Naive thymus-derived CD4-positive, alpha-beta T cell (primary cell): ENCODE measurements at regions not wholly inside any gene's neighbourhood (a gene's known extent, or its start where the extent isn't known, plus 50 kb on each side); places are given as distances from the start of the nearest gene placed in this dataset.

Experiments
- ATAC-seq: fragments of 150-1000 bp; cut with Tn5 transposase; 2 replicates; pipeline ENCODE4 v1.10.0; 2021; ENCODE audit warnings: mild to moderate bottlenecking, moderate library complexity
- CTCF ChIA-PET: fragments of 350-600 bp; sonication (Branson Sonifier 250); formaldehyde crosslinking; loops from one replicate; lab custom pipeline; 2021; ENCODE audit warnings: antibody characterized with exemption; lab: Charles Lee
- POLR2A ChIA-PET: fragments of 350-600 bp; sonication (Branson Sonifier 250); formaldehyde crosslinking; loops from one replicate; lab custom pipeline; 2021; ENCODE audit warnings: antibody characterized with exemption, inconsistent platforms; lab: Charles Lee
- DNase-seq, 9 donors: peaks; one replicate each; pipeline versions ENCODE4 v3.0.0 to v3.0.0-alpha.2; 2020 to 2022; ENCODE audit warnings: mixed read lengths in 1 of 9
- H3K27ac ChIP-seq: one replicate; pipeline ENCODE4 v1.7.0; 2013; ENCODE audit warnings: mild to moderate bottlenecking, low read depth, low read length, moderate library complexity
- H3K27me3 ChIP-seq, 2 donors: one replicate each; pipeline ENCODE4 v1.7.0; 2013; ENCODE audit warnings: low read length in 2 of 2, mild to moderate bottlenecking in 2 of 2, moderate library complexity in 2 of 2; ENCODE audit not compliant: control insufficient read depth in 2 of 2, insufficient read depth in 2 of 2
- H3K36me3 ChIP-seq, 3 experiments: 1 replicate in 2 of 3; 2 replicates in 1 of 3; pipeline ENCODE4 v1.7.0; 2013; ENCODE audit warnings: low read length in 3 of 3, mild to moderate bottlenecking in 3 of 3, moderate library complexity in 1 of 3; ENCODE audit not compliant: insufficient read depth in 3 of 3, control insufficient read depth in 2 of 3
- H3K4me1 ChIP-seq, 2 donors: one replicate each; pipeline ENCODE4 v1.7.0; 2013; ENCODE audit warnings: low read length in 2 of 2, mild to moderate bottlenecking in 2 of 2, moderate library complexity in 1 of 2; ENCODE audit not compliant: control insufficient read depth in 2 of 2, insufficient read depth in 2 of 2
- H3K4me3 ChIP-seq: 2 replicates; pipeline ENCODE4 v1.7.0; 2013; ENCODE audit warnings: mild to moderate bottlenecking, low read length
- H3K9me3 ChIP-seq, 3 experiments: 1 replicate in 2 of 3; 2 replicates in 1 of 3; pipeline ENCODE4 v1.7.0; 2013; ENCODE audit warnings: low read length in 3 of 3; ENCODE audit not compliant: control insufficient read depth in 2 of 3
- H3K27ac Mint-ChIP-seq, 9 donors: one replicate each; pipeline ENCODE4 v1.8.0; 2020 to 2022; ENCODE audit warnings: mixed read lengths in 9 of 9, mild to moderate bottlenecking in 8 of 9, moderate library complexity in 5 of 9, inconsistent platforms in 2 of 9
- H3K27me3 Mint-ChIP-seq, 5 donors: one replicate each; pipeline ENCODE4 v1.8.0; 2021 to 2022; ENCODE audit warnings: mixed read lengths in 5 of 5, mild to moderate bottlenecking in 1 of 5
- H3K36me3 Mint-ChIP-seq, 5 donors: one replicate each; pipeline ENCODE4 v1.8.0; 2020 to 2022; ENCODE audit warnings: mixed read lengths in 5 of 5, mild to moderate bottlenecking in 3 of 5, inconsistent platforms in 1 of 5
- H3K4me1 Mint-ChIP-seq, 7 donors: one replicate each; pipeline ENCODE4 v1.8.0; 2020 to 2022; ENCODE audit warnings: mixed read lengths in 7 of 7, mild to moderate bottlenecking in 3 of 7, inconsistent platforms in 1 of 7
- H3K4me3 Mint-ChIP-seq, 10 donors: one replicate each; pipeline ENCODE4 v1.8.0; 2020 to 2022; ENCODE audit warnings: mild to moderate bottlenecking in 10 of 10, mixed read lengths in 10 of 10, moderate library complexity in 6 of 10, inconsistent platforms in 2 of 10
- H3K9me3 Mint-ChIP-seq, 11 donors: one replicate each; pipeline ENCODE4 v1.8.0; 2020 to 2022; ENCODE audit warnings: mixed read lengths in 11 of 11, mild to moderate bottlenecking in 4 of 11, inconsistent platforms in 1 of 11, moderate library complexity in 1 of 11
- intact Hi-C, 2 donors: fragments of 100-400 bp; cut with micrococcal nuclease; formaldehyde crosslinking; loops; one replicate each; pipeline ENCODE4 v1.15.1; 2023

GRCh38 chr13:74570046-74570445 lies 435.8 kb upstream of the KLF12 start:
- DNase-seq (no peak), ATAC-seq (no peak)
- H3K27me3 Mint-ChIP-seq, result peaks cover 0 to 29% (median 27%) of the 10 kb centered on the region in 5 donors
- peaks cover 0 to 2% of the 10 kb centered on the region in 2 donors for H3K27me3 ChIP-seq
- H3K4me3 ChIP-seq, result no peak overlapping the region
- ChIA-PET POLR2A (no interaction called here), CTCF (no interaction called here)
- no peaks in the 10 kb centered on the region for H3K9me3 ChIP-seq
- no peaks in the 10 kb centered on the region for H3K9me3 Mint-ChIP-seq
- peaks cover 0 to 3% (median 0%) of the 10 kb centered on the region in 7 donors for H3K4me1 Mint-ChIP-seq
- intact Hi-C loops, result no loop called here
- no peak overlapping the region for H3K27ac ChIP-seq
- H3K27ac Mint-ChIP-seq, result no peak overlapping the region
- H3K4me1 ChIP-seq, result peaks cover 0 to 1% of the 10 kb centered on the region in 2 donors
- H3K4me3 Mint-ChIP-seq, result no peak overlapping the region
- no peaks in the 10 kb centered on the region for H3K36me3 ChIP-seq
- no peaks in the 10 kb centered on the region for H3K36me3 Mint-ChIP-seq

GRCh38 chr13:74569251-74569650 lies 435.0 kb upstream of the KLF12 start:
- Histone ChIP-seq H3K27me3 (no peaks in the 10 kb centered on the region), H3K4me1 (no peaks in the 10 kb centered on the region), H3K4me3 (no peak overlapping the region), H3K36me3 (no peaks in the 10 kb centered on the region), H3K27ac (no peak overlapping the region), H3K9me3 (no peaks in the 10 kb centered on the region)
- POLR2A ChIA-PET, result no interaction called here
- Mint-ChIP-seq H3K4me3 (no peak overlapping the region), H3K27me3 (peaks cover 0 to 21% (median 19%) of the 10 kb centered on the region in 5 donors), H3K36me3 (no peaks in the 10 kb centered on the region), H3K27ac (no peak overlapping the region), H3K9me3 (peaks cover 0 to 2% (median 0%) of the 10 kb centered on the region in 11 donors), H3K4me1 (no peaks in the 10 kb centered on the region)
- intact Hi-C loops, result no loop called here
- DNase-seq (no peak), ATAC-seq (no peak)
- CTCF ChIA-PET, result no interaction called here

DNA sequence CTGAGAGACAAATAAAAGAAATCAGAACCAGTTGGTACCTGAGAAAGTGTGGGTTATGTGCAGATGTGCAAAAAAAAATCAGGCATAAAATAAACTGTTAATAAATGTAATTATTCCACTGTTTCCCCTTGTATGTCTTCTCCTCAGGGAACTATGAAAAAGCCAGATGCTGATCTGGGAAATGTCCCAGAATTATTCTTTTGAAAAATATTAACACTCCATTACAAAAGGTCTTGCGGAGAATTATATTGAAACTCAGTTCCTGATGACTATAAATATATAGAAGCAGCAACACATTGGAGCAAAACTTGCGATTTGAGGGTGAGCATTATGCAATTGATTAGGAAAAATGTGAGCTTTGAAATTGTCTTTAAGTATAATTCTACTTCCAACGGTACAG lies 433.3 kb upstream of the KLF12 start:
- CTCF ChIA-PET, result no interaction called here
- H3K4me1 ChIP-seq, result no peaks in the 10 kb centered on the region
- H3K36me3 ChIP-seq, result no peaks in the 10 kb centered on the region
- no peaks in the 10 kb centered on the region for H3K36me3 Mint-ChIP-seq
- H3K9me3 Mint-ChIP-seq, result peaks cover 0 to 2% (median 0%) of the 10 kb centered on the region in 11 donors
- no peaks in the 10 kb centered on the region for H3K4me1 Mint-ChIP-seq
- H3K27ac Mint-ChIP-seq, result no peak overlapping the region
- POLR2A ChIA-PET, result no interaction called here
- no peak overlapping the region for H3K27ac ChIP-seq
- no peak overlapping the region for H3K4me3 ChIP-seq
- ATAC-seq, result no peak
- intact Hi-C loops, result no loop called here
- DNase-seq, result no peak
- H3K9me3 ChIP-seq, result no peaks in the 10 kb centered on the region
- H3K27me3 Mint-ChIP-seq, result peaks cover 0 to 12% (median 6%) of the 10 kb centered on the region in 5 donors
- H3K4me3 Mint-ChIP-seq, result no peak overlapping the region
- no peaks in the 10 kb centered on the region for H3K27me3 ChIP-seq

DNA sequence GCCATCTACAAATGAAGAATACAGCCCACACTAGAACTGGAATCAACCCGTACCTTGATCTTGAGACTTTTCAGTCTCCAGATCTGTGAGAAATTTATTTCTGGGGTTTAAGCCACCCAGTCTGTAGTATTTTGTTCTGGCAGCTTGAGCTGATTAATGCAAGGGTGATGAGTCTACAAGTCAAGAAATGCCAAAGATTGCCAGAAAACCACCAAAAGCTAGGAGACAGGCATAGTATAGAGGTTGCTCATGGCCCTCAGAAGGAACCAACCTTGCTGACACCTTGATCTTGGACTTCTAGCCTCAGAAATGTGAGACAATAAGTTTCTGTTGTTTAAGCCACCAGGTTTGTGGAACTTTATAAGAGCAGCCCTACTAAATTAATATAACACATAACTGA lies 428.2 kb upstream of the KLF12 start:
- CTCF ChIA-PET, result no interaction called here
- no peak for ATAC-seq
- no peak overlapping the region for H3K27ac Mint-ChIP-seq

DNA sequence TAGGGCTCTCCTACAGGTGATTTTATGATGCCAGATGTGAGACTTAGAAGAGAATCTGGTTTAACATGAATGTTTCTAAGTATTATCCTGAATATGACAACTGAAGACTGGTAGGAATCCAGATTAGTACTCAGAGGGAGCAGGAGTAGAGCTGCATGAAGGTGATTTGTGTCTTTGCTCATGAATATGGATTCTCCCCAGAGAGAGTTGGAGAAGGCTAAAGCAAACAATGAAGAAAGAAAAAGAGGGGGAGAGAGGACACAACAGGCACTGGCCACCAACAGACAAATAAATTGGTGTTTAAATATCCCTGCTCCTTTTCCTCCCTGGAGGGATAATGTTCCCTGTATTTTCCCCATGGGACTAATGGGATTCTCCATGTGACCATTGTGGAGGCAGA lies 427.0 kb upstream of the KLF12 start:
- ChIA-PET CTCF (no interaction called here), POLR2A (no interaction called here)
- Mint-ChIP-seq H3K9me3 (peaks cover 0 to 5% (median 0%) of the 10 kb centered on the region in 11 donors), H3K4me3 (no peak overlapping the region), H3K36me3 (no peaks in the 10 kb centered on the region), H3K27me3 (peaks cover 0 to 2% (median 0%) of the 10 kb centered on the region in 5 donors), H3K27ac (no peak overlapping the region), H3K4me1 (no peaks in the 10 kb centered on the region)
- Histone ChIP-seq H3K27ac (no peak overlapping the region), H3K4me1 (no peaks in the 10 kb centered on the region), H3K27me3 (no peaks in the 10 kb centered on the region), H3K4me3 (no peak overlapping the region), H3K36me3 (no peaks in the 10 kb centered on the region), H3K9me3 (no peaks in the 10 kb centered on the region)
- DNase-seq, result no peak
- no peak for ATAC-seq
- intact Hi-C loops, result no loop called here

More for the DNA sequence above, 428.2 kb upstream of the KLF12 start:
- H3K4me3 Mint-ChIP-seq, result no peak overlapping the region
- Histone ChIP-seq H3K9me3 (no peaks in the 10 kb centered on the region), H3K4me3 (no peak overlapping the region), H3K4me1 (no peaks in the 10 kb centered on the region), H3K36me3 (no peaks in the 10 kb centered on the region), H3K27me3 (no peaks in the 10 kb centered on the region), H3K27ac (no peak overlapping the region)
- peaks cover 0 to 5% (median 0%) of the 10 kb centered on the region in 11 donors for H3K9me3 Mint-ChIP-seq
- no peak for DNase-seq
- POLR2A ChIA-PET, result no interaction called here
- H3K27me3 Mint-ChIP-seq, result peaks cover 0 to 2% (median 0%) of the 10 kb centered on the region in 5 donors
- intact Hi-C loops, result no loop called here
- H3K36me3 Mint-ChIP-seq, result no peaks in the 10 kb centered on the region
- no peaks in the 10 kb centered on the region for H3K4me1 Mint-ChIP-seq

DNA sequence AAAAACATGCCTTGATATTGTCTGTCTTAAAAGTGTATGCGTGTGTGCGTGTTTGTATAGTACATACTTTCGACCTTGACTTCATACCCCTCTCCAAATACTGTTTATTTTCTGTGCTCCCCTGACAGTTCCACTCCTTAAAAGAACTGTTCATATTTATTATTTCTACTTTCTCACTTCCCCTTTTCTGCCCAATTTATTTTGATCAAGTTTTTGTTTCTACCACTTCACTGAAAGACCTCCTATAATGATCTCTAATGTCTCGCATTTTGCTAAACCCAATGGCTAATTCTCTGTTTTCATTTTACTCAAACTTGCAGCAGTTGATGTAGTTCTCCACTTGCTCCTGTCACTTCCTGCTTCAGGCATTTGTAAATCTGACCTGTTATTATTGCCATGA lies 426.1 kb upstream of the KLF12 start:
- DNase-seq (no peak), ATAC-seq (no peak)
- Histone ChIP-seq H3K27me3 (no peaks in the 10 kb centered on the region), H3K36me3 (no peaks in the 10 kb centered on the region), H3K9me3 (no peaks in the 10 kb centered on the region), H3K27ac (no peak overlapping the region), H3K4me1 (no peaks in the 10 kb centered on the region), H3K4me3 (no peak overlapping the region)
- intact Hi-C loops, result no loop called here
- CTCF ChIA-PET, result no interaction called here
- POLR2A ChIA-PET, result no interaction called here
- no peaks in the 10 kb centered on the region for H3K36me3 Mint-ChIP-seq
- H3K27ac Mint-ChIP-seq, result no peak overlapping the region
- H3K9me3 Mint-ChIP-seq, result peaks cover 0 to 5% (median 0%) of the 10 kb centered on the region in 11 donors
- H3K4me1 Mint-ChIP-seq, result no peaks in the 10 kb centered on the region
- no peak overlapping the region for H3K4me3 Mint-ChIP-seq
- no peaks in the 10 kb centered on the region for H3K27me3 Mint-ChIP-seq

GRCh38 chr13:74557870-74558269 lies 423.7 kb upstream of the KLF12 start:
- no peak overlapping the region for H3K4me3 Mint-ChIP-seq
- H3K27ac Mint-ChIP-seq, result no peak overlapping the region
- no peaks in the 10 kb centered on the region for H3K36me3 ChIP-seq
- H3K27me3 Mint-ChIP-seq, result no peaks in the 10 kb centered on the region
- intact Hi-C loops, result no loop called here
- ChIA-PET POLR2A (no interaction called here), CTCF (no interaction called here)
- no peak overlapping the region for H3K27ac ChIP-seq
- DNase-seq, result no peak
- no peaks in the 10 kb centered on the region for H3K4me1 Mint-ChIP-seq
- no peak overlapping the region for H3K4me3 ChIP-seq
- H3K27me3 ChIP-seq, result no peaks in the 10 kb centered on the region
- H3K9me3 Mint-ChIP-seq, result peaks cover 0 to 5% (median 0%) of the 10 kb centered on the region in 11 donors
- H3K4me1 ChIP-seq, result no peaks in the 10 kb centered on the region
- ATAC-seq, result no peak
- no peaks in the 10 kb centered on the region for H3K9me3 ChIP-seq
- H3K36me3 Mint-ChIP-seq, result no peaks in the 10 kb centered on the region
